Erythroblast (primary cell): ENCODE measurements at regions not wholly inside any gene's neighbourhood (a gene's known extent, or its start where the extent isn't known, plus 50 kb on each side); places are given as distances from the start of the nearest gene placed in this dataset.

Source experiments
- GATA1 ChIP-seq: IDR thresholded peaks from 2 replicates; pipeline ENCODE4 v1.6.1; 2011; ENCODE audit warnings: low read depth, mild to moderate bottlenecking, control low read depth, low read length, moderate library complexity
- POLR2A ChIP-seq: IDR thresholded peaks from 2 replicates; pipeline ENCODE4 v1.6.1; 2011; ENCODE audit warnings: mild to moderate bottlenecking, low read length

DNA sequence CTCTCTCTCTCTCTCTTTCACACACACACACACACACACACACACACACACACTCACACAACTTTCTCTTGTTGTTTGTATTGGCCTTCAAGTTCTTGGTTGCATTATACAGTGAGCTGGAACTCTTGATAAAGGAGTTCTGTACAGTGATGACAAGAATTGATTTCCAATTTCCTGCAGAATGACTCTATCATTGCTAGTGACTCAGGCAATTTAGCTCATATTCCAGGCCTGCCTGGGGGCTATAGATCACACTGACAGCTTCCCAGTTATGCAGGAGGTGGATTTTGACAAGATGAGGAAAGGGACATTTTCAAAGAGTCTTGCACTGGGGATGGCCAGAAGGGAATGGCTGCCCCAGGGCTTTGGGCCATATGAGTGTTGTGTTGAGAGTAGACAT is 508.8 kb downstream of the TYW1 start:
- TF ChIP-seq POLR2A (no peak), GATA1 (no peak)
